ENCODE measurements at regions not wholly inside any gene's neighbourhood (a gene's known extent, or its start where the extent isn't known, plus 50 kb on each side); places are given as distances from the start of the nearest gene placed in this dataset.

- no peaks in the 10 kb centered on the region for H3K79me2 ChIP-seq (ENCODE audit: insufficient read depth, low read length)
- H3K9me2 ChIP-seq (replicated peaks; ENCODE audit: low read depth, low read length), result no peaks in the 10 kb centered on the region
- H3K27me3 ChIP-seq (ENCODE audit: insufficient read depth, low read length, poor library complexity, severe bottlenecking), result no peaks in the 10 kb centered on the region
- H3K4me2 ChIP-seq (ENCODE audit: low read depth, low read length, poor library complexity, severe bottlenecking), result no peak overlapping the region
- H3K9me3 ChIP-seq (ENCODE audit: insufficient read depth, low read depth, low read length), result peaks cover 2% of the 10 kb centered on the region; the same call in 1 of the 2 replicates
- H4K20me1 ChIP-seq (ENCODE audit: insufficient read depth, low read length, poor library complexity, severe bottlenecking), result no peaks in the 10 kb centered on the region
- H2AFZ ChIP-seq (ENCODE audit: low read length), result no peak overlapping the region
- no peaks in the 10 kb centered on the region for H3K36me3 ChIP-seq (ENCODE audit: insufficient read depth, low read length)
- no peak overlapping the region for H3K4me3 ChIP-seq (ENCODE audit: low read length, poor library complexity, severe bottlenecking)
- H3K4me1 ChIP-seq (ENCODE audit: insufficient read depth, low read length, poor library complexity, severe bottlenecking), result no peaks in the 10 kb centered on the region
- no peak for TF ChIP-seq EZH2phosphoT487 (IDR thresholded peaks at IDR 0.05; ENCODE audit: borderline replicate concordance)
- no peak for TF ChIP-seq CTCF (conservative IDR thresholded peaks at IDR 0.05; ENCODE audit: low read length)
- no peak overlapping the region for H3K9ac ChIP-seq (ENCODE audit: low read depth, low read length, poor library complexity, severe bottlenecking)
- H3F3A ChIP-seq (ENCODE audit: low read depth), result no peaks in the 10 kb centered on the region
These were observed 50.9 kb upstream of the PDE1A start for GRCh38 chr2:182477774-182478173.

GRCh38 chr2:182481676-182482075 is 54.8 kb upstream of the PDE1A start:
- Histone ChIP-seq H4K20me1 (ENCODE audit: insufficient read depth, low read length, poor library complexity, severe bottlenecking) (no peaks in the 10 kb centered on the region), H3K9me3 (ENCODE audit: insufficient read depth, low read depth, low read length) (no peaks in the 10 kb centered on the region), H3K9ac (ENCODE audit: low read depth, low read length, poor library complexity, severe bottlenecking) (no peak overlapping the region), H3F3A (ENCODE audit: low read depth) (no peaks in the 10 kb centered on the region), H3K4me1 (ENCODE audit: insufficient read depth, low read length, poor library complexity, severe bottlenecking) (no peaks in the 10 kb centered on the region), H3K36me3 (ENCODE audit: insufficient read depth, low read length) (no peaks in the 10 kb centered on the region), H2AFZ (ENCODE audit: low read length) (no peak overlapping the region), H3K4me2 (ENCODE audit: low read depth, low read length, poor library complexity, severe bottlenecking) (no peak overlapping the region), H3K27me3 (ENCODE audit: insufficient read depth, low read length, poor library complexity, severe bottlenecking) (no peaks in the 10 kb centered on the region), H3K9me2 (replicated peaks; ENCODE audit: low read depth, low read length) (no peaks in the 10 kb centered on the region), H3K79me2 (ENCODE audit: insufficient read depth, low read length) (no peaks in the 10 kb centered on the region), H3K4me3 (ENCODE audit: low read length, poor library complexity, severe bottlenecking) (no peak overlapping the region)
- no peak for TF ChIP-seq EZH2phosphoT487 (IDR thresholded peaks at IDR 0.05; ENCODE audit: borderline replicate concordance)

GRCh38 chr2:182482511-182482910 is 55.7 kb upstream of the PDE1A start:
- no peak overlapping the region for H3K9ac ChIP-seq (ENCODE audit: low read depth, low read length, poor library complexity, severe bottlenecking)
- no peaks in the 10 kb centered on the region for H3F3A ChIP-seq (ENCODE audit: low read depth)
- no peaks in the 10 kb centered on the region for H3K4me1 ChIP-seq (ENCODE audit: insufficient read depth, low read length, poor library complexity, severe bottlenecking)
- no peak overlapping the region for H3K4me3 ChIP-seq (ENCODE audit: low read length, poor library complexity, severe bottlenecking)
- TF ChIP-seq EZH2phosphoT487 (IDR thresholded peaks at IDR 0.05; ENCODE audit: borderline replicate concordance), result no peak
- no peaks in the 10 kb centered on the region for H4K20me1 ChIP-seq (ENCODE audit: insufficient read depth, low read length, poor library complexity, severe bottlenecking)
- no peaks in the 10 kb centered on the region for H3K36me3 ChIP-seq (ENCODE audit: insufficient read depth, low read length)
- no peaks in the 10 kb centered on the region for H3K79me2 ChIP-seq (ENCODE audit: insufficient read depth, low read length)
- H3K9me3 ChIP-seq (ENCODE audit: insufficient read depth, low read depth, low read length), result no peaks in the 10 kb centered on the region
- H3K27me3 ChIP-seq (ENCODE audit: insufficient read depth, low read length, poor library complexity, severe bottlenecking), result no peaks in the 10 kb centered on the region
- no peak overlapping the region for H2AFZ ChIP-seq (ENCODE audit: low read length)
- H3K9me2 ChIP-seq (replicated peaks; ENCODE audit: low read depth, low read length), result no peaks in the 10 kb centered on the region
- no peak overlapping the region for H3K4me2 ChIP-seq (ENCODE audit: low read depth, low read length, poor library complexity, severe bottlenecking)

GRCh38 chr2:182496596-182496995 is 69.8 kb upstream of the PDE1A start:
- Histone ChIP-seq H3K9ac (ENCODE audit: low read depth, low read length, poor library complexity, severe bottlenecking) (no peak overlapping the region), H3K27me3 (ENCODE audit: insufficient read depth, low read length, poor library complexity, severe bottlenecking) (no peaks in the 10 kb centered on the region), H3K9me2 (replicated peaks; ENCODE audit: low read depth, low read length) (no peaks in the 10 kb centered on the region), H2AFZ (ENCODE audit: low read length) (no peak overlapping the region), H3K4me1 (ENCODE audit: insufficient read depth, low read length, poor library complexity, severe bottlenecking) (no peaks in the 10 kb centered on the region), H3K4me2 (ENCODE audit: low read depth, low read length, poor library complexity, severe bottlenecking) (no peak overlapping the region), H3K4me3 (ENCODE audit: low read length, poor library complexity, severe bottlenecking) (no peak overlapping the region), H3F3A (ENCODE audit: low read depth) (no peaks in the 10 kb centered on the region), H4K20me1 (ENCODE audit: insufficient read depth, low read length, poor library complexity, severe bottlenecking) (no peaks in the 10 kb centered on the region), H3K9me3 (ENCODE audit: insufficient read depth, low read depth, low read length) (no peaks in the 10 kb centered on the region), H3K79me2 (ENCODE audit: insufficient read depth, low read length) (no peaks in the 10 kb centered on the region), H3K36me3 (ENCODE audit: insufficient read depth, low read length) (no peaks in the 10 kb centered on the region)
- TF ChIP-seq EZH2phosphoT487 (IDR thresholded peaks at IDR 0.05; ENCODE audit: borderline replicate concordance), result no peak
